ENCODE measurements at regions not wholly inside any gene's neighbourhood (a gene's known extent, or its start where the extent isn't known, plus 50 kb on each side); places are given as distances from the start of the nearest gene placed in this dataset.

DNA sequence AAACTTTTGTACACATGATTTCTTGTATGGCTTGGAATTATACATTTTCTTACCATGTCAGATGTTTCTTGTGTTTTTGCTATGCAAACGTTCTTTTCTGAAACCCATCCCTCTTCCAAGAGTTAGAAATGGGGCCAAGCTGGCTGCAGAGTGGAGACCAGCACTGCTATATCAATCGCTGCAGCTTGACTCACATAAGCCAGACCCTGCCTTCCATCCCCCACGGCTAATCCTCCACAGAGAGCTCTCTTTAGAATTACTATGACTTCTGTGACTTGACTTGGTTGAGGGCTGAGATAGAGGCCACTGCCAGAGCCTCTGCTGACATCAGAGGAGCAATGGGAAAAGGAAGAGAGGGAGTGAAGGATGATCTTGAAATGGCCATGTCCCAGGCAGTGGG, 147.9 kb downstream of the DACT1 start:
- no peak for TF ChIP-seq POLR2A (IDR thresholded peaks at IDR 0.05)
- TF ChIP-seq, protein P1, sequence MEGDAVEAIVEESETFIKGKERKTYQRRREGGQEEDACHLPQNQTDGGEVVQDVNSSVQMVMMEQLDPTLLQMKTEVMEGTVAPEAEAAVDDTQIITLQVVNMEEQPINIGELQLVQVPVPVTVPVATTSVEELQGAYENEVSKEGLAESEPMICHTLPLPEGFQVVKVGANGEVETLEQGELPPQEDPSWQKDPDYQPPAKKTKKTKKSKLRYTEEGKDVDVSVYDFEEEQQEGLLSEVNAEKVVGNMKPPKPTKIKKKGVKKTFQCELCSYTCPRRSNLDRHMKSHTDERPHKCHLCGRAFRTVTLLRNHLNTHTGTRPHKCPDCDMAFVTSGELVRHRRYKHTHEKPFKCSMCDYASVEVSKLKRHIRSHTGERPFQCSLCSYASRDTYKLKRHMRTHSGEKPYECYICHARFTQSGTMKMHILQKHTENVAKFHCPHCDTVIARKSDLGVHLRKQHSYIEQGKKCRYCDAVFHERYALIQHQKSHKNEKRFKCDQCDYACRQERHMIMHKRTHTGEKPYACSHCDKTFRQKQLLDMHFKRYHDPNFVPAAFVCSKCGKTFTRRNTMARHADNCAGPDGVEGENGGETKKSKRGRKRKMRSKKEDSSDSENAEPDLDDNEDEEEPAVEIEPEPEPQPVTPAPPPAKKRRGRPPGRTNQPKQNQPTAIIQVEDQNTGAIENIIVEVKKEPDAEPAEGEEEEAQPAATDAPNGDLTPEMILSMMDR (IDR thresholded peaks at IDR 0.05) = no peak
